HEK293 (cell line): ENCODE measurements at regions not wholly inside any gene's neighbourhood (a gene's known extent, or its start where the extent isn't known, plus 50 kb on each side); places are given as distances from the start of the nearest gene placed in this dataset.

Experiments
- CTCF ChIA-PET: fragments of 350-600 bp; formaldehyde crosslinking; extraction: SDS; loops from one replicate; lab custom pipeline; 2021; ENCODE audit warnings: antibody characterized with exemption; lab: Yijun Ruan, JAX
- POLR2A ChIA-PET: fragments of 300-600 bp; formaldehyde crosslinking; extraction: SDS; loops from one replicate; lab custom pipeline; 2020; ENCODE audit warnings: antibody characterized with exemption, inconsistent platforms; lab: Yijun Ruan, JAX
- H3K27ac ChIP-seq: fragments of 200-500 bp; sonication (Bioruptor generic); 2 replicates; pipeline ENCODE4 v1.5.1; 2014; ENCODE audit warnings: low read depth, low read length, control low read depth, inconsistent platforms; ENCODE audit errors: extremely low read depth
- H3K36me3 ChIP-seq, 2 experiments: fragments of 200-500 bp in 1 of 2; sonication (Bioruptor generic) in 1 of 2; 1 replicate in 1 of 2; 2 replicates in 1 of 2; pipeline ENCODE4 v1.5.1; 2014 to 2017; ENCODE audit warnings: inconsistent platforms in 2 of 2, low read length in 2 of 2; ENCODE audit not compliant: control insufficient read depth in 2 of 2, insufficient read depth in 1 of 2
- H3K4me1 ChIP-seq: fragments of 200-500 bp; sonication (Bioruptor generic); 2 replicates; pipeline ENCODE4 v1.5.1; 2014; ENCODE audit warnings: mild to moderate bottlenecking, low read length, inconsistent platforms; ENCODE audit not compliant: control insufficient read depth, insufficient read depth
- H3K4me3 ChIP-seq: 2 replicates; pipeline ENCODE4 v1.5.1; 2011; ENCODE audit warnings: low read depth, mild to moderate bottlenecking, control low read depth, low read length, moderate library complexity
- H3K9me3 ChIP-seq: fragments of 200-500 bp; sonication (Bioruptor generic); 2 replicates; pipeline ENCODE4 v1.5.1; 2014; ENCODE audit warnings: low read depth, low read length, inconsistent platforms; ENCODE audit not compliant: control insufficient read depth, insufficient read depth
- GFI1B ChIP-seq: fragments of 450-650 bp; formaldehyde crosslinking; IDR thresholded peaks from 2 replicates; pipeline ENCODE4 v1.5.1; 2016; ENCODE audit warnings: missing biosample characterization, missing genetic modification characterization
- KLF16 ChIP-seq: fragments of 450-650 bp; formaldehyde crosslinking; IDR thresholded peaks from 2 replicates; pipeline ENCODE4 v1.5.1; 2017; ENCODE audit warnings: missing biosample characterization, missing genetic modification characterization
- KLF9 ChIP-seq: fragments of 450-650 bp; formaldehyde crosslinking; IDR thresholded peaks from 2 replicates; pipeline ENCODE4 v1.5.1; 2016; ENCODE audit warnings: missing biosample characterization, missing genetic modification characterization, low read depth
- ZBTB6 ChIP-seq: fragments of 450-650 bp; formaldehyde crosslinking; IDR thresholded peaks from 2 replicates; pipeline ENCODE4 v1.5.1; 2017; ENCODE audit warnings: missing biosample characterization, missing genetic modification characterization
- ZBTB7A ChIP-seq: fragments of 450-650 bp; formaldehyde crosslinking; IDR thresholded peaks from 2 replicates; pipeline ENCODE4 v1.5.1; 2016; ENCODE audit warnings: low read depth, missing biosample characterization, missing genetic modification characterization
- ZEB2 ChIP-seq: fragments of 450-650 bp; formaldehyde crosslinking; IDR thresholded peaks from 2 replicates; pipeline ENCODE4 v1.5.1; 2016; ENCODE audit warnings: missing biosample characterization, missing genetic modification characterization
- ZFP37 ChIP-seq: fragments of 450-650 bp; formaldehyde crosslinking; IDR thresholded peaks from 2 replicates; pipeline ENCODE4 v1.5.1; 2016; ENCODE audit warnings: missing biosample characterization, missing genetic modification characterization
- ZFP41 ChIP-seq: fragments of 450-650 bp; formaldehyde crosslinking; IDR thresholded peaks from 2 replicates; pipeline ENCODE4 v1.5.1; 2016; ENCODE audit warnings: missing biosample characterization, missing genetic modification characterization, borderline replicate concordance
- ZIC2 ChIP-seq: fragments of 450-650 bp; formaldehyde crosslinking; IDR thresholded peaks from 2 replicates; pipeline ENCODE4 v1.5.1; 2016; ENCODE audit warnings: missing biosample characterization, missing genetic modification characterization
- ZNF146 ChIP-seq: fragments of 450-650 bp; formaldehyde crosslinking; IDR thresholded peaks from 2 replicates; pipeline ENCODE4 v1.5.1; 2016; ENCODE audit warnings: missing biosample characterization, missing genetic modification characterization
- ZNF148 ChIP-seq: fragments of 450-650 bp; formaldehyde crosslinking; IDR thresholded peaks from 2 replicates; pipeline ENCODE4 v1.5.0; 2017; ENCODE audit warnings: missing biosample characterization, missing genetic modification characterization, borderline replicate concordance
- ZNF239 ChIP-seq: fragments of 450-650 bp; formaldehyde crosslinking; IDR thresholded peaks from 2 replicates; pipeline ENCODE4 v1.5.1; 2016; ENCODE audit warnings: missing biosample characterization, missing genetic modification characterization
- ZNF302 ChIP-seq: fragments of 450-650 bp; formaldehyde crosslinking; IDR thresholded peaks from 2 replicates; pipeline ENCODE4 v1.5.1; 2016; ENCODE audit warnings: missing biosample characterization, missing genetic modification characterization, low read depth
- ZNF426 ChIP-seq: fragments of 450-650 bp; formaldehyde crosslinking; IDR thresholded peaks from 2 replicates; pipeline ENCODE4 v1.5.1; 2017; ENCODE audit warnings: missing biosample characterization, missing genetic modification characterization, mild to moderate bottlenecking, inconsistent platforms, moderate library complexity
- ZNF548 ChIP-seq: fragments of 450-650 bp; formaldehyde crosslinking; IDR thresholded peaks from 2 replicates; pipeline ENCODE4 v1.5.1; 2016; ENCODE audit warnings: missing biosample characterization, missing genetic modification characterization
- ZNF610 ChIP-seq: fragments of 450-650 bp; formaldehyde crosslinking; IDR thresholded peaks from 2 replicates; pipeline ENCODE4 v1.5.1; 2016; ENCODE audit warnings: missing biosample characterization, missing genetic modification characterization, borderline replicate concordance
- ZNF626 ChIP-seq: fragments of 450-650 bp; sonication (Bioruptor Pico); formaldehyde crosslinking; IDR thresholded peaks from 2 replicates; pipeline ENCODE4 v1.5.1; 2018; ENCODE audit warnings: missing biosample characterization, missing genetic modification characterization, inconsistent platforms
- ZNF692 ChIP-seq: fragments of 450-650 bp; formaldehyde crosslinking; IDR thresholded peaks from 2 replicates; pipeline ENCODE4 v1.5.1; 2016; ENCODE audit warnings: missing biosample characterization, missing genetic modification characterization
- ZNF701 ChIP-seq: fragments of 450-650 bp; formaldehyde crosslinking; IDR thresholded peaks from 2 replicates; pipeline ENCODE4 v1.5.1; 2016; ENCODE audit warnings: missing biosample characterization, missing genetic modification characterization
- ZNF791 ChIP-seq: fragments of 450-650 bp; formaldehyde crosslinking; IDR thresholded peaks from 2 replicates; pipeline ENCODE4 v1.5.1; 2016; ENCODE audit warnings: missing biosample characterization, missing genetic modification characterization
- ZSCAN23 ChIP-seq: fragments of 450-650 bp; formaldehyde crosslinking; IDR thresholded peaks from 2 replicates; pipeline ENCODE4 v1.5.1; 2016; ENCODE audit warnings: missing biosample characterization, missing genetic modification characterization
- ZXDB ChIP-seq: fragments of 450-650 bp; formaldehyde crosslinking; IDR thresholded peaks from 2 replicates; pipeline ENCODE4 v1.5.1; 2016; ENCODE audit warnings: missing biosample characterization, missing genetic modification characterization
- TF ChIP-seq, protein P1 (sequence below): fragments of 450-650 bp; formaldehyde crosslinking; IDR thresholded peaks from 2 replicates; pipeline ENCODE4 v1.5.1; 2016; ENCODE audit warnings: missing biosample characterization, missing genetic modification characterization, borderline replicate concordance

DNA sequence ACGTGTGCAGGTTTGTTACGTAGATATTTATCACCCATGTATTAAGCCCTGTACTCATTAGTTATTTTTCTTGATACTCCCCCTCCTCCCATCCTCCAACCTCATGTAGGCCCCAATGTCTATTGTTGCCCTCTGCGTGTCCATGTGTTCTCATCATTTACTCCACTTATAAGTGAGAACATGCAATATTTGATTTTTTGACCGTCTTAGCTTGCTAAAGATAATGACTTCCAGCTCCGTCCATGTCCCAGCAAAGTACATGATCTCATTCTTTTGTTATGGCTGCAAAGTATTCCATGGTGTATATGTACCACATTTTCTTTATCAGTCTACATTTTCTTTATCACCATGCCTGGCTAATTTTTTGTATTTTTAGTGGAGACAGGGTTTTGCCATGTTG lies 623.2 kb downstream of the SQOR start:
- no peaks in the 10 kb centered on the region for H3K9me3 ChIP-seq
- no peak overlapping the region for H3K27ac ChIP-seq
- CTCF ChIA-PET: no interaction called here
- no peaks in the 10 kb centered on the region for H3K36me3 ChIP-seq
- H3K4me1 ChIP-seq: no peaks in the 10 kb centered on the region
- no peak overlapping the region for H3K4me3 ChIP-seq
- TF ChIP-seq ZNF701 (tag by site-specific recombination) (no peak), ZNF302 (tag by site-specific recombination) (no peak), ZXDB (no peak), ZBTB6 (tag by site-specific recombination) (no peak), ZSCAN23 (tag by site-specific recombination) (no peak), ZNF239 (tag by site-specific recombination) (no peak), KLF16 (tag by site-specific recombination) (no peak), ZFP37 (tag by site-specific recombination) (no peak), ZNF791 (tag by site-specific recombination) (no peak), ZNF626 (no peak), ZFP41 (tag by site-specific recombination) (no peak)
- POLR2A ChIA-PET: no interaction called here

- Histone ChIP-seq H3K27ac (no peak overlapping the region), H3K9me3 (no peaks in the 10 kb centered on the region), H3K36me3 (no peaks in the 10 kb centered on the region), H3K4me1 (no peaks in the 10 kb centered on the region), H3K4me3 (no peak overlapping the region)
- POLR2A ChIA-PET: no interaction called here
- TF ChIP-seq KLF16 (tag by site-specific recombination) (no peak), ZBTB7A (tag by site-specific recombination) (no peak), ZNF148 (no peak), GFI1B (tag by site-specific recombination) (no peak), ZNF146 (no peak), KLF9 (tag by site-specific recombination) (no peak), ZNF548 (no peak), ZNF692 (tag by site-specific recombination) (no peak), ZIC2 (tag by site-specific recombination) (no peak), ZNF610 (tag by site-specific recombination) (no peak), ZEB2 (tag by site-specific recombination) (no peak), ZNF426 (tag by site-specific recombination) (no peak)
- TF ChIP-seq, protein P1, sequence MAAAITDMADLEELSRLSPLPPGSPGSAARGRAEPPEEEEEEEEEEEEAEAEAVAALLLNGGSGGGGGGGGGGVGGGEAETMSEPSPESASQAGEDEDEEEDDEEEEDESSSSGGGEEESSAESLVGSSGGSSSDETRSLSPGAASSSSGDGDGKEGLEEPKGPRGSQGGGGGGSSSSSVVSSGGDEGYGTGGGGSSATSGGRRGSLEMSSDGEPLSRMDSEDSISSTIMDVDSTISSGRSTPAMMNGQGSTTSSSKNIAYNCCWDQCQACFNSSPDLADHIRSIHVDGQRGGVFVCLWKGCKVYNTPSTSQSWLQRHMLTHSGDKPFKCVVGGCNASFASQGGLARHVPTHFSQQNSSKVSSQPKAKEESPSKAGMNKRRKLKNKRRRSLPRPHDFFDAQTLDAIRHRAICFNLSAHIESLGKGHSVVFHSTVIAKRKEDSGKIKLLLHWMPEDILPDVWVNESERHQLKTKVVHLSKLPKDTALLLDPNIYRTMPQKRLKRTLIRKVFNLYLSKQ: no peak
- CTCF ChIA-PET: no interaction called here
Observed at GRCh38 chr15:46260937-46261336, 626.1 kb downstream of the SQOR start.
